ENCODE measurements at regions not wholly inside any gene's neighbourhood (a gene's known extent, or its start where the extent isn't known, plus 50 kb on each side); places are given as distances from the start of the nearest gene placed in this dataset.

DNA sequence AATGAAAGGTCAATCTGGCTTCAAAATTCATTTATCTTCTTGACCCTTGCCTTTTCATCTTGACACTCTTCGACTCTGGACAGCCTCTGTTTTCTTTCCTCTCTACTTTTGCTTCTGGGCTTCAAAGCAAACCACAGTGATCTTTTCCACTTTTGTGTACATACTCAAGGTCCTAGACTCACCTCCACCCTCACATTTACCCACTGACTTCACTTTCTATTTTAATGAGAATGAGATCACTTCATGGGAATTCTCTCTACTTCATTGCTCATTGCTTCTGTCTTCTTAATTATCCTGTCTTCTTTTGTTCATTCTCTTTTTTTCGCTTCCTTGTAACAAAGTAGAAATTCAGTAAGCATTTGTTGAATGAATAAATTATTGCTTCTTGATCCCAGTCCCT is 330.1 kb upstream of the HAND2 start:
- DNase-seq (ENCODE audit: extremely low read depth, low read depth), result no peak

DNA sequence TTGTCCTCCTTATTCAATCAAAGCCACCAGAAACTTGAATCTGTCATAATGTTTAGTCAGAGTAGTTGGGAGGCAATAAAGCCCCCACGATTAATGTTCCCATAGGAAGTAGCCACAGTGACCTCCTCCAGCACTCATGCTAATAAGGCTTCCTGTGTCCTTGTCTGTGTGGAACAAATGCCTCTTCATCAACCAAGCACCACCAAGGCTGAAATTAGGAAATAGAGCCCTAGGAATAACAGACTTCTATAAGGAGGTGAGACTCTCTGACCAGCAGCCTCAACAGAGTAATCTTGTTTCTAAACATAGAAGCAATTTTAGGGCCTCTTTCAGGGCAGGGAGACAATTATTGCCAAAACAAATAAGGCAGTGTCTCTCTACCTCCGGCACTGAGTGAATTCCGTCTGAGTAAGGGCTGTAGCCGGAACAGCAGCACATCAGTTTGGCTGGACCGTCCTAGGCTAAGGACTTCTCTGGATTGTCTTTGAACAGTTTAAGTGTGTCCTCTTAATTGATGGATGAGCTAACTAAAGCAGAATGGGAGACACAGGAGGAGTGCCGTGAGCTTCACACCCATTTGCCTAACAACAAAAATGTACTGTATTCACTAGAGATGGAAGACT is 329.2 kb upstream of the HAND2 start:
- DNase-seq (ENCODE audit: extremely low read depth, low read depth), result no peak

DNA sequence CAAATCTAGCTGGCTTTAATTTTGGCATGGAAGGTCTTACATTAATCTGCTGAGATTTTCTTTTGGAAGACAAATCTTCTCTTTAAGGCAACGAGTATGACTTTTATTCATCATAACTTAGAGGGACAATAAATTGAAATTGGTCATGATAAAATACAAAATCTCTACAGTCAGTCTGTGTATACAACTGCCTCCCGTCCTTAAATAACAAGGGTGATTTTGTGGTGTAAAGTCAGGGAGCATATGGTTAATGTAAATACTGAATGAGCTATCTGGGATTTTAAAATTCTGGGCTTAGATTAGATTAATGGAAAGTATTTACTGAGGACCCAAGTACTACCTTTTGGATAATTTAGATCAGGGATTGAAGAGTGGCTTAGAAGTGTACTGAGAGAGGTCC is 328.4 kb upstream of the HAND2 start:
- no peak for DNase-seq (ENCODE audit: extremely low read depth, low read depth)

DNA sequence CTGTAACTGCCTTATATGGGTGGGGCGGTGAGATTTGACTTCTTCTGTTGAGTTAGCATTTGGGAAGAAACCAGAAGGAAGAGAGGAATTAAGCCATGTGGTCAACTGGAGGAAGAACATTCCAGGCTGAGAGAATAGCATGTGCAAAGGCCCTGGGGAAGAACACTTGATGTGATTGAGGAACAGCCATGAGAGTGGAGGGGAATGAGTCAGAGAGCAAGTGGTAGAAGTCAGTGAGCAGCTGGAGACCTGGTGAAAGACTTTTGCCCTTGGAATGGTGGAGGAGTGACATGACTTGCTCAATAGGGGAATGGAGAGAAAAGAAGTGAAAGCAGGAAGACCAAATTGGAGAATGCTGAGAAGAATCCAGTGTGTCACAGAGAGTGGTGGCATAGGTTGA is 327.8 kb upstream of the HAND2 start:
- DNase-seq (ENCODE audit: extremely low read depth, low read depth), result no peak

DNA sequence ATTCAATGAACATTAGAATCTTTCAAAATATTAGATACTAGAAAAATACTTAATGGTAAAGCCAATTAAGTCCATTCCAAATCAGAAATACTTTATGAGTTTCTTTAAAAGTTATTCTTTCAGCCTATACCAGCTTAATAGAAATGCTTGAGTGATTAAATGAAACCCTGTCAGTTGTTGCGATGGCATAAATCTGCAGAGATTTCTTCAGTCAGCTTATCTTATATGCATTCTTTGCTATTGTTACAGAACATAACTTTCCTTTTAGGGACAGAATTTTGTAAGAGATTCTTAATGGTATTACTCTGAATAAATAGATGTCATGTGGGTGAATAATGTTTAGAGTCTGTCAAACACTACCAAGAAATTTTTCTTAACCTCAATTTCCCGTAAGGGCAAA is 325.0 kb upstream of the HAND2 start:
- no peak for DNase-seq (ENCODE audit: extremely low read depth, low read depth)

DNA sequence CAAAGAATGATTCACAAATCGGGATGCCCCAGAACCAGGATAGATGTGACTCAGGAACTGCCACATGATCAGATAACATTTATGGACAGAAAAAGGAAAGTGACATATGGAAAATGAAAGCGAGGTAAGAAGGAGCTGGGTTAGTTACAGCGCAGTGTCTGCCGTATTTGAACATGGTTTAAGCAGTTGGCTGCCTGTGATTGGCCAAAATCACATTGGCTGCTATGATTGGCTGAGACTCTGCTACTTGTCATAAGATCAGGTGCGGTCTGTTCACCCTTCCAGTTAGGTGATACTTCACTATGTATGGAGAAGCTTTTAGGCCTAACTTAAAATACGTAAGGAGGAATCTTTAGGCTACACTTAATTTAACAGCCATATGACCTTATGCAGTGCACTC is 322.7 kb upstream of the HAND2 start:
- DNase-seq (ENCODE audit: extremely low read depth, low read depth), result no peak

DNA sequence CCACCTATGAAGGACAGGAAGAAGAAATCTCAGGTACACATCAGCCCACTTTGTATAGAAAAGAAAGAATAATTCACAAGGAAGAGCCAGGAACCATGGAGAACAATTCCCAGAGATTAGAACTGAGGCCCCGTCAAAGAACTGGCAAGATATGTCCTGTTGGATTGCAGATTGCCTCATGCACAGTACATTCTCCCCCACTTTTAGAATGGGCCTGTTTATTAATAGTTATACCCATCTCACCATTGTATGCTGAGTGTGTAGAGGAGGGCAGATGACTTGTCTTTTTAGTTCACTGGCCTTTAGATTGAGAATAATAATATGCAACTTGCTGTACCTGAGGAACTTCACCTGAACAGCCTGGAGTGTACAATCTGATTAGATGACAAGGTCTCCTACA is 315.6 kb upstream of the HAND2 start:
- DNase-seq (ENCODE audit: extremely low read depth, low read depth), result no peak

DNA sequence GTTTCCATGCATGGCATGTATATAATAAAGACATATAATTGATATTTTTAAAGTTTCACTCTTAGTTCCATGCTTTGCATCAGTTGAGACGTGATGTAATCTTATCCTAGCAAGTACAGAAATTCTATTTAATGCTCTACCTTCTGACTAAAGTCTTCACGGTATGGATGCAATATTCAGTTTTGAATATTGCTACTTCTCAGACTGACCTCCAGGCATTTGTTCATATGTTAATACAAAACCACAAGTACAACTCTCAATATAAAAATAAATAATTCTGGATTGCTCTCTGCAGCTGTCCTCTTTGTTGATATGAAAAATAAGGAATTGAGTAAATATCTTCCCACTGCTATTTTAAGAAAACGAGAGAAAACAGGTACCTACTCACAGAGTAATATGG is 309.8 kb upstream of the HAND2 start:
- no peak for DNase-seq (ENCODE audit: extremely low read depth, low read depth)

DNA sequence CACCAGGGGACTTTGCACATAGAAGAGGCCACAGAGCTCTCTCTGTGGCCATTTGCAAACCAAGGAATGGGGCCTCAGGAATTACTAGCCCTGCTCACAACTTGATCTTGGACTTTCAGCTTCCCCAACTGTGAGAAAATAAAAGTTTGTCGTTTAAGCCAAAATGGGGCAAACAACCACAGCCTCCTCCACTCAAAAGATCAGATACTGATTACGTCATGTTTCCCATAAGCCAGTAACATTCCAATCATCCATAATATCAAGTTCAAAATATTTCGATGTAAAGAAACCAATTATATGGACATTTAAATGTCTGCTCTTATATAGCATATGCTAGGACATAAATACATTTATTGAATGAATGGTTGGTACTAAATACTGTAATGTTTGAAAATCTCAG is 307.5 kb upstream of the HAND2 start:
- DNase-seq (ENCODE audit: extremely low read depth, low read depth), result no peak

DNA sequence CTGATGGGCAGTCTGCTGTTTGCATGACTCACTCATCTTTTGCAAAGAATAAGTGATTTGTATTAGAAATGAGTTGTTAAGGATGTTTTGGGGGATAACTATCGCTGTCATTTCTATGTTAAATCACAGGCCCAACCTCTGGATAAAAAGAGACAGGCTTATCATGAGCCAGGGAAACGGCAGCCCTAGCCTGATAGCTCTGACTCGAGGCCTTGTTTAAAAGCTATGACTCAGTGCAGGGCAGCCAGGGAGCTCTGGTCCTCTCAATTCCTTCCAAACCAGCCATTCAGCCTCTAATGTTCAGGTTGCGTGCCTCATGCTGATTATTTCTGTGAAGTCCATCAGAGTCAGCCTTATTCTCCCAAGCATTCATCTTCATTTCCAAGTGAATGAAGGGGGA is 305.9 kb upstream of the HAND2 start:
- peak; percentile 15 for DNase-seq (ENCODE audit: extremely low read depth, low read depth)

DNA sequence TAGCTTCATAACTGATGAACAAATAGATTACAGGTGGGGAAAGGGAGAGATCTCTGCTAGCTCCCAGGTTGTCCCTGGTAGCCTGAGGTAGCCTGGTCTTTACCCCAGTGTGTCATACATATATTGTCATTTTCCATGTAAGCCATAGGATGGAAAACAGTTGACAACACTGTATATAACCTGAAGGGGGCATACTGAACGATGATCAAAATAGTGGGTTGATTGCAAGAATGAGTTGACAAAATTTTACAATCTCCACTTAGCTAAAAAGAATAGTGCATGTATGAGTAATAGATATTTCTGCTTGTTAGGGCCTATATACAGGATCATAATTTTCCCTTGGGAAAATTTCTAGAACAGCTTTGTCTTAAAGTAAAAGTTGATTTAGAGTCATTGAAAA is 304.1 kb upstream of the HAND2 start:
- peak; percentile 5 for DNase-seq (ENCODE audit: extremely low read depth, low read depth)

DNA sequence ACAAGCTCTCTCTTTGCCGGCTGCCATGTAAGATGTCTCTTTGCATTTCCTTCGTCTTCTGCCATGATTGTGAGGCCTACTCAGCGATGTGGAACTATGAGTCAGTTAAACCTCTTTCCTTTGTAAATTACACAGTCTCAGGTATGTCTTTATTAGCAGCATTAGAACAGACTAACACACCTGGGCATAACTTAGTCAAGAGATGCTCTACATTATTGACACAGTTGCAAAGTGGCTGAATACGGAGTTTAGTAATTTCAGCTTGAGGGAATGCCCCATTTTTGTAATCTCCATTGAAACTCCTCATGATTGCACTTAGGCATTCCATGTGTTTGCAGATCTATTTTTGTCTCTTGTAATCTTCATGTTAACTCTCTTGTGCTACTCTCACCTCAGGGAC is 299.5 kb upstream of the HAND2 start:
- DNase-seq (ENCODE audit: extremely low read depth, low read depth), result no peak

DNA sequence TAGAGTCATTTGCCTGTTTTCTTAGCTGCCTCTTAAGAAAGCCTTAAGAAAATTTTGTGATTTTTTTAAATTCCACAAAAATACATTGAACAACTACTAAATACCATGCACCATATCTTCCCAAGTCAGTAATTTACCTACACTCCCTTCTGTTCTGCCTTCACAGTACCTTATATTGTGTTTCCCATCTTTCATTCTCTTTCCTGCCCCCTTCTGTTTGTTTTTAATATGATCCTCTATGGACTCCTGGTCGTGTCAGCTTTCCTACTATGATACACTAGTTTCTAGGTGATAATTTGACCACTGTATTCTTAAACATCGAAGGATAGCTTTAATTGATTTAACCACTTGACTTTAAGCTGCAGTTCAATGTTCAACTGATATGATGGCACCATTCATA is 297.7 kb upstream of the HAND2 start:
- DNase-seq (ENCODE audit: extremely low read depth, low read depth), result no peak

DNA sequence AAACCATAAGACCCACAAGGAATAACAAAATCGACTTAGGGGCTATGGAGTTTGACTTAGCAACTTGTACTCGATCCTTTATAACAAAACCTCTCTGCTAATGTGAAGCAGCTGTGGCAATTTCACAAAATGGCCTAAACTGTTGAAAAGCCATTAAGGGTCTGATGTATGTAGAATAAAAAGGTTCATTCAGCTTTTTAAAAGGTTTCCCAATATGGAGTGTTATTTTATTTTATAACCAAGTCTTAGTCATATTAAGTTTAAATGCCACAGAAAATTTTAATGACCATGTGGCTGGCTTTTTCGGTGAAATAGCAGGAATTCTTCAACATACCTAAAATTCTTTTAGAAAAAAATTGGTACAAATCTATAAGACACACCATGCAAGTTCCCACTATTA is 291.8 kb upstream of the HAND2 start:
- no peak for DNase-seq (ENCODE audit: extremely low read depth, low read depth)

DNA sequence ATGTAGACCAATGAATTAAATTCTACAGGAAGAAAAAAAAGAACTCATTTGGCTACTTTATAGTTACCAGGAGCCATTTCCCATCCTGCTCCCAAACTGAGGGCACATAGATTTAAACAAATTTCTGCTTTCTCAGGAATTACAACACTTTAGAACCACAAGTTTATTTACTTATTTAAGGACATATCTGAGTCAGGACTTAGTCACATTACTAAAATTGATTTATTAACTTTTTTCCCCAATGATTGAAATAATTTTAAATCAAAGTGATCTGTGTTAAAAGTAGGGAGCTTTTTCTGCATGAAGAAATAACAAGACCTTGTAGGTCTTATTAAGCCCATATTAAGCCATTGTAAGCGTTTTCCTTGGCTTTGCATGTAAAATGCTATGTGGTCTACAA is 291.0 kb upstream of the HAND2 start:
- no peak for DNase-seq (ENCODE audit: extremely low read depth, low read depth)

DNA sequence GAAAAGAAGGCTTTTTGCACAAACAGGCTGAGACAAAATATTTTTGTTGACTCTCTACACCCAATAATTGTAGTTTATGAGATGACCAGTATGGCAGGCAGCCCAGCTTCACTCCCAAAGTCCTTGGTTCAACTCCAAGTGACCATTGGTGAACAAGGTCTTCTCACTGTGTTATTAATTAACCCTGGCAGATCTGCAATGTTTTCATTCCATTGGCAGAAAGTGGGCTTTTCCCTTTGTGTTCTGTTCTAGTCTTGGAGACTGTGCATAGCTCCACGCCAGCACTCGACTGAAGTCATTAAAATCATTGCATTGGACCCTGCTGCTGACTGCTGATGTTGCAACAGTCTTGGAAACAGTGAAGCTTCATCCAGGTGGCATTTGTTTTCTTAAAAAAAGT is 277.3 kb upstream of the HAND2 start:
- DNase-seq (ENCODE audit: extremely low read depth, low read depth), result no peak

DNA sequence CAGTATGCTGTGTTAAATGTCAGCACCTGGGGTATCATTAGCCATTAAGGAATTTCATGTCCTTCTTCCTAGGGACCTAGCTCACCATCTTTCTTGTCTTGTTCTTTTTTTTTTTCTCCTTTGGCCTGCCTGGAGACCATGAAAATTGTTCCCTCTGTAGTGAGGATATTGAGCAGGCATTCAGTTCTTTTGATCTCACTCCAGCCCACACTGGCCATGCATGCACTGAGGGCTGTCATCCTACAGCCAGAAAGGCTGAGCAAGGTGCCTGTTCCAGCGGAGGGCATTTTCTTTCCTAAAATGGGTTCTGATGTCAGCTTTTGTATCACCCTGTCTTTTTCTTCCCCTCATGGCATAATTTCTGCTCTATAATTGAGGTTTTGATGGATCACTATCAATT is 275.9 kb upstream of the HAND2 start:
- DNase-seq (ENCODE audit: extremely low read depth, low read depth), result no peak

DNA sequence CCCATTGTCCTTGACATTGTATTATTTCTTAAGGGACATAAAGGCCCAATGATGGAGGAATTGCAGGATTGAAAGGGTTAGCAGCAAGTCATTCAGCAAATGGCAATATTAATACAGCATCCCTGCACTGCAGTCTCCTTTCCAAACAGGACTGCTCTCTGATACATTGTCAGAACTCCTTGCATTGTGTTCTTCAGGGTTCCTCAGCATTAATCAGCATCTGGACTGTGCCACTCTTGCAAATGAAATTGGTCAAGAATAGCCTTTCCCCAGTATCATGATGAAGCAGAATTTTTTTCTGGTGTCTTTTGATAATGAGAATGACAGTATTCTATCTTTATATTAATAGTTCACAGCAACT is 272.6 kb upstream of the HAND2 start:
- DNase-seq (ENCODE audit: extremely low read depth, low read depth), result no peak

DNA sequence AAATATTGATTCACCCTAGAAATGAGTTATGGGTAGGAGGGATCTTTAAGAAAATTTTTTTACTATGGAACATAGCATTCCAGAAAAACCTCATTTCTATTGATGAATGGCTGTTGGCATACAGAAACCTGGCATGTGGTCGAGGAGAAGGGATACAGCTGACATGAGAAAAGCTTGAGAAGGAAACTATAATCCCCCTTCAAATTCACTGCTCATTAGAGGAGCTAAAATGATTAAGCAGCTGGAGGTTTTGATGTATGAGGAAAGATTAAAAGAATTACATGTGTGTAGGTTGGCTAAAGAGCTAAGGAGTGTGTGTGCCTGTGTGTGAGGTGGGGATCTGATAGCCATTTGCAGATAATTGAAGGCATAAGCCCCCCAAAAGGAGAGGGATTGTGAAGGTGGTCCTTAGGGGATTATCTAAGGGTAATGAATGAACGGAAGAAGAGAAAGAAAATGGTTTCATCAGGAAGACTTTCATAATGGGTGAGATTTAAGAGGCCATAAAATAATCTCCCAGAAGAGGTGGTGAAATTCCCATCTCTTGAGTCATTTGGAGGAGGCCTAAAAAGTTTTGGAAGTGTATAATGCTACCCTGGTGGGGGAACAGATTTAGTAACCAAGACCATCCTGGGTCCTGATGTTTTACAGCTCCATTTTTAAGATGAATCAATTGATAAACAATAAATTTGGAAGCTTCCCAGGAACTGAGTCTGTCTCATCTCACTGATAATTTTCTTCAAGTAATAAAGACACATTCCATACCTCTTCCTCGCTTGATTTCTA is 272.0 kb upstream of the HAND2 start:
- DNase-seq (ENCODE audit: extremely low read depth, low read depth), result no peak

DNA sequence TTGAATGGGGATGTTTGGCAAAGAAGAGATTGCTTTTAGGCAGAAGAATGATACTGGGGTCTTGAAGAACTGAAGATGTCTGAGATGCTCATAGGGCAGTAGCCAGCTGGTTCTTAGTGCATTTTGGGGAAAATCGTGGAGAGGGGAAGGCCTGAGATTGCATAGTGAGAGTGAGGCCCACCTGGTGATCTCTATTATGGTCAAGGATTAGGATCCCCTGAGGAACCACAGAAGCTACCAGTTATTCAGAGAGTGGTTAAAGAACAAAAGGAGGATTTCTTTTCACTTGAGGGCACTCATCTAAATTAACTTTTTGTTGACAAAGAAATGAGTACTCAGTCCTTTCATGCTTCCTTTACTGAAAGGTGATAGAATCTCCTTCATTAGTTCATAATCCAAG is 271.3 kb upstream of the HAND2 start:
- DNase-seq (ENCODE audit: extremely low read depth, low read depth), result no peak

DNA sequence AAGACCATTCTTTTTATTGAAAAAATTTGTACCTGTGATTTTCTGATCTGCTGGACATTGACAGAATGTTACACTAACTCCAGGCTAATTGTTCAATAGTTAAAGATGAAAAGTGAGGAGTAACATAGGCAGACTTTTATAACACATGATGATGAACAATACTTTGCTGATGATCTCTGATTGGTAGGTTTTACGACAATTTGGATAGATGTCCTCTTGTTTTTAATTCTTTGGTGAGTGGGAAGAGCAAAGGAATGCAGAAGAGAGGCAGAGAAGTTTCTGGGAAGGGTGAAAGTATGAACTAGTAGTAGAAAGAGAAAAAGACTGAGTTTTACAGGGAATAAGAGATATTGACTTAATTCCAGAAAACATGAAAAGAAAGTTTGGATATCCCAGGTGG is 267.3 kb upstream of the HAND2 start:
- no peak for DNase-seq (ENCODE audit: extremely low read depth, low read depth)

DNA sequence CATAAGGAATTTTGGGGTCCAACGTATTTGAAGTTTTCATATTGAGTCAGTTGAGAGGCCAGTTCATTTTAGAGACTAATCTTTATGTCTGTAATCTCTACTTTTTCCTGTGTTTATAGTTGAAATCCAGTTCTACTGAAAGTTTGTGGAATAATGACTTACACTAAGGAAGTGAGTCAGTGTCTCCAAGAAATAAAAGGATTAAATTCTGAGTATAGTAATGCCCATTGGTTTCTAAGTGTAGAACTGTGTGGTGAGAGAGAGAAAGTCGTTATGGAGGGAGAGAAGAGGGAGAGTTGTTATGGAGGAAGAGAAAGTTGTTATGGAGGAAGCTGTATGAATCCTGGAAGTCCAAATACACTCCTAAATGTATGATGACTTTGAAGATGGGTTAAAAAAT is 264.6 kb upstream of the HAND2 start:
- DNase-seq (ENCODE audit: extremely low read depth, low read depth), result no peak

DNA sequence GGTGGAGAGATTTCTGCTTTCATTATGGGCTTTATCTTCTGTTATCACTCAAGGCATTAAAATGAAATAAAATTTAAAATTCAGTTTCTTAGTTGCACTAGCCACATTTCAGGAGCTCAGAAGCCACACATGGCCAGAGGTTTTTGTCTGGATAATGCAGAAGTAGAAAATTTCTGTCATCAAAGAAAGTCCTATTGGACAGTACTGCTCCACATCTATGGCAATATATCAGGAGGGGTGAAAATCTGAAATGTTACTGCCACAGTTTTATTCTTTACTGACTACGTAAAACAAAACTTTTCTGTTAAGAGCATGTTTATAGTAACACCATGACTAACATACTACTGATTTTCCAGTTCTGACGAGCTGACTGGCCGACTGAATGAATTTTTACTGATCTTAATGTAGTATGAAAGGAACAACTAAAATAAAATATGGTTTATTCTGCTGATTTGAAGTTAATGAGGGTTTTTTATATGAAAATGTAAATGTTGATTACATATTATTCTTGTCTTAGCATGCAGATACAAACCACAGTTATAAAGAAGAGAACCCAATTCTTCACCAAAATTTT is 264.0 kb upstream of the HAND2 start:
- no peak for DNase-seq (ENCODE audit: extremely low read depth, low read depth)

Measured in NCI-H460 (cell line).